HUES64 (cell line): ENCODE measurements at regions not wholly inside any gene's neighbourhood (a gene's known extent, or its start where the extent isn't known, plus 50 kb on each side); places are given as distances from the start of the nearest gene placed in this dataset.

Experiments used
- H3K27ac ChIP-seq: 2 replicates; pipeline ENCODE4 v1.7.0; 2013; ENCODE audit warnings: low read depth, low read length, inconsistent platforms
- H3K27me3 ChIP-seq: 2 replicates; pipeline ENCODE4 v1.6.1; 2013; ENCODE audit warnings: mild to moderate bottlenecking, low read length; ENCODE audit not compliant: insufficient read depth
- H3K36me3 ChIP-seq: 2 replicates; pipeline ENCODE4 v1.6.1; 2013; ENCODE audit warnings: mild to moderate bottlenecking, low read length; ENCODE audit not compliant: insufficient read depth
- H3K4me1 ChIP-seq: 2 replicates; pipeline ENCODE4 v1.6.1; 2013; ENCODE audit warnings: mild to moderate bottlenecking, low read length, moderate library complexity; ENCODE audit not compliant: insufficient read depth
- H3K4me3 ChIP-seq: 2 replicates; pipeline ENCODE4 v1.5.1; 2013; ENCODE audit warnings: mild to moderate bottlenecking, low read length, moderate library complexity
- H3K9ac ChIP-seq: 2 replicates; pipeline ENCODE4 v1.6.1; 2013; ENCODE audit warnings: mild to moderate bottlenecking, low read depth, low read length
- H3K9me3 ChIP-seq: 2 replicates; pipeline ENCODE4 v1.6.1; 2013; ENCODE audit warnings: low read depth, low read length; ENCODE audit not compliant: insufficient read depth
- WGBS: fragments of 150-250, 120-280 bp; methylation state at CpG from one replicate; pipeline ENCODE4 v1.1.7; 2013; ENCODE audit warnings: missing lambda C conversion rate; 5-methylcytosine and 5-hydroxymethylcytosine counted together

DNA sequence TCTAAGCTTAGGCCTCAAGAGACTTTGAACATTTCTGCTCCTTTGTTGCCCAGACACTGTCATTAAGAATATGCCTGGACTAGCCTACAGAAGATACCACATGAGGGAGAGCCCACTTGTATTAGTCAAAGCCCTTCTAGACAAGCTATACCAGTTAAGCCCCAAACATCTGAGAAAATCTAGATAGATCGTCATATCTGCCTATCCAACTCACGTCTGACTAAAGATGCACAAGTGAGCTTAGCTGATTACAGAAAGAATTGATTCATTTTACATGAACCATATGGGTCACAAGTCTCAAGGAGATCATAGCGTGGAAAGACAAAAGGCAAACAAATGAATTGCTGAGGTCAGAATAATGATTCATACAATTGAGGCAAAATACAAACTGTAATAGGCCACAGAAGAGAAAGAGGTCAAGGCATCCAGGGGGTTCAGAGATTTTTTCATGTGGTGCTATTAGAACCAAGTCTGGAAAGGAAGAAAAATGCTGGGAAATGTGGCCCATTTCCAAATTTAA is 1155.5 kb upstream of the TENM4 start:
- H3K27ac ChIP-seq = no peak overlapping the region
- H3K27me3 ChIP-seq = no peaks in the 10 kb centered on the region
- H3K9ac ChIP-seq = no peak overlapping the region
- H3K4me3 ChIP-seq = no peak overlapping the region
- H3K4me1 ChIP-seq = peaks cover 17% of the 10 kb centered on the region; the same call in 1 of the 2 replicates
- no peaks in the 10 kb centered on the region for H3K9me3 ChIP-seq
- 97% methylated on average over 3 of the region's 3 CpGs for WGBS
- no peaks in the 10 kb centered on the region for H3K36me3 ChIP-seq

- Histone ChIP-seq H3K36me3 (no peaks in the 10 kb centered on the region), H3K27me3 (no peaks in the 10 kb centered on the region), H3K9ac (no peak overlapping the region), H3K4me3 (no peak overlapping the region), H3K9me3 (no peaks in the 10 kb centered on the region), H3K27ac (no peak overlapping the region), H3K4me1 (peaks cover 17% of the 10 kb centered on the region; the same call in 1 of the 2 replicates)
- WGBS = 93% methylated on average over 3 of the region's 4 CpGs
These were observed 1154.2 kb upstream of the TENM4 start for GRCh38 chr11:80595011-80595410.

- H3K27ac ChIP-seq = no peak overlapping the region
These were observed 1153.0 kb upstream of the TENM4 start for GRCh38 chr11:80593648-80594374.

DNA sequence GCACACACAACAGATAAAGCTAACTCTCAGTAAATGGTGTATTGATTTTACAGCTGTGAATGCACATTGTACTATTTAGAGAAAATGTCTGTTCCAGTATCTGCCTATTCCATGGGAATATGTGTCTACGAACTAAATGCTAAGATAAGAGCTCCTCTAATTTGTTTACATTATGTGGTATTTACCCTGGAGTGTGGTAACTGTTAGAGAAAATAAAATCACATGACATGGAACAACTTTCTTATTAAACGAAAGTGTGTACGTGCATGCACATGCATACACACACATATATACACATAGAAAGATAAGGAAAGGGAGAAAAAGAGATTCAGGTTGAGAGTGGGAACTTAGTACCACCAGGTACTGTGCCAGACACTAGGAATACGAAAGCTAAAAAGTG is 1151.7 kb upstream of the TENM4 start:
- no peak overlapping the region for H3K27ac ChIP-seq
- no peaks in the 10 kb centered on the region for H3K36me3 ChIP-seq
- peaks cover 17% of the 10 kb centered on the region; the same call in 1 of the 2 replicates for H3K4me1 ChIP-seq
- H3K27me3 ChIP-seq = no peaks in the 10 kb centered on the region
- H3K4me3 ChIP-seq = no peak overlapping the region
- no peaks in the 10 kb centered on the region for H3K9me3 ChIP-seq
- no peak overlapping the region for H3K9ac ChIP-seq
- WGBS = 97% methylated on average over 1 of the region's 4 CpGs

More at GRCh38 chr11:80593648-80594374, 1153.0 kb upstream of the TENM4 start:
- Histone ChIP-seq H3K4me1 (peaks cover 17% of the 10 kb centered on the region; the same call in 1 of the 2 replicates), H3K9ac (no peak overlapping the region), H3K36me3 (no peaks in the 10 kb centered on the region), H3K27me3 (no peaks in the 10 kb centered on the region), H3K9me3 (no peaks in the 10 kb centered on the region), H3K4me3 (no peak overlapping the region)
- 75% methylated on average over 2 of the region's 2 CpGs for WGBS

DNA sequence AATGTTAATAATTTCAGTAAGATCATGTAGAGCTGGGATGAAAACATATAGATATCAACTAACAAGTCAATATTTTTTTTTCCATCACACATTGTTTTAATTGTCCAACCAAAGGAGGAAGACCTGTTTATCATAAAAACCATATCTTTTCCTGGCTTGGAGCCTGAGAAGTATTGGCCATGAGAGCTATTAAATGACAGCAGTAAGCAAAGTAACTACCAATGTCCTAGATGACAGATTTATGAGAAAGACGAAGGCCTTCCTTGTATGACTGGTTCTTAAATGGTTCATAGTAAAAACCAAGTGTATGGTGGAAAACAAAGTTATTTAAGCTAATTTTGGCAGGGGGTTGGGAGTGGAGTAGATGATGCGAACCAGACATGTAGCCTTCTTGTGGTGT is 1147.1 kb upstream of the TENM4 start:
- 95% methylated on average over 2 of the region's 2 CpGs for WGBS
- H3K9ac ChIP-seq = no peak overlapping the region
- H3K36me3 ChIP-seq = no peaks in the 10 kb centered on the region
- no peak overlapping the region for H3K4me3 ChIP-seq
- H3K27me3 ChIP-seq = no peaks in the 10 kb centered on the region
- no peaks in the 10 kb centered on the region for H3K9me3 ChIP-seq
- peaks cover 10% of the 10 kb centered on the region for H3K4me1 ChIP-seq
- no peak overlapping the region for H3K27ac ChIP-seq

DNA sequence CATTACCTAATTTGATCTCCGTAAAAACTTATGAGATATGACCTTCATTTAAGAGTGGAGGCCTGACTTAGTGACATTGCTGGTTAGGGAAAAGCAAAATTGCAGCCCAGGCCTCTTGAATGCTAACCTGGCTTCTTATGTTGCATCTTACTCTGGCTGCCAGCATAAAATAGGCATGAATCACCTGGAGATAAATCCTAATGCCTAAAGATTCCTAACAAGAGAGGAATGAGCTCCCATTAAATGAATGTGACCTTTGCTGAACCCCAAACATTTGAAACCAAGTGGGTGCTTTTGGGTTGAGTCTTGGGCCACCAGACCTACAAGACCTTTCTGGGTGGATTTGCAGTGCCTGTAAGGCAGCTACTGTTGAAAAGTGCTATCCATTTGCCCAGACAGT is 1145.6 kb upstream of the TENM4 start:
- Histone ChIP-seq H3K4me3 (no peak overlapping the region), H3K27ac (no peak overlapping the region), H3K9me3 (no peaks in the 10 kb centered on the region), H3K9ac (no peak overlapping the region), H3K36me3 (no peaks in the 10 kb centered on the region), H3K4me1 (peaks cover 9% of the 10 kb centered on the region), H3K27me3 (no peaks in the 10 kb centered on the region)
- WGBS = 100% methylated on average over 1 of the region's 1 CpG

GRCh38 chr11:80584661-80585060 is 1143.8 kb upstream of the TENM4 start:
- Histone ChIP-seq H3K9me3 (no peaks in the 10 kb centered on the region), H3K4me1 (peaks cover 9% of the 10 kb centered on the region), H3K27ac (no peak overlapping the region), H3K4me3 (no peak overlapping the region), H3K9ac (no peak overlapping the region), H3K36me3 (no peaks in the 10 kb centered on the region), H3K27me3 (no peaks in the 10 kb centered on the region)
- 91% methylated on average over 3 of the region's 3 CpGs for WGBS

DNA sequence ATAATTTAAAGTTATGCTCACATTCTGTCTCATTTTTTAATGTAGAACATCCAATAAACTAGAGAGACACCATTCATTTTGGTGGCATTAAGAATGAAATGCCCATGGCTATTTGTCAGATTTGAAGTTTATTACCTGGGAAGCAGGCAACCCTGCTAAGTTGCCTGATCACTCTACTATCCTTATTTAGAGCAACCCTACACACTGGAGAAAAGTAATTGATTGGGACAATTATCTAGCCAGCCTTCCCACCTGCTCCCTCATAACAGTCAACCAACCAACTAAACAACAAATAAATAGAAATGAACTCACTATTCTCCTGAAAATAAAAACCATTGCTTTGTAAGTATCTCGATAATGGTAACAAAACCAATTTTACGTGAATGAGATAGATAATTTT is 1129.0 kb upstream of the TENM4 start:
- Histone ChIP-seq H3K27me3 (no peaks in the 10 kb centered on the region), H3K4me1 (no peaks in the 10 kb centered on the region), H3K9me3 (peaks cover 11% of the 10 kb centered on the region), H3K27ac (no peak overlapping the region), H3K36me3 (no peaks in the 10 kb centered on the region), H3K4me3 (no peak overlapping the region), H3K9ac (no peak overlapping the region)
- WGBS = 100% methylated on average over 1 of the region's 2 CpGs

- H3K4me3 ChIP-seq = no peak overlapping the region
- H3K27ac ChIP-seq = no peak overlapping the region
- no peaks in the 10 kb centered on the region for H3K27me3 ChIP-seq
- 94% methylated on average over 5 of the region's 5 CpGs for WGBS
- no peaks in the 10 kb centered on the region for H3K9me3 ChIP-seq
- H3K4me1 ChIP-seq = peaks cover 12% of the 10 kb centered on the region; the same call in 1 of the 2 replicates
- no peaks in the 10 kb centered on the region for H3K36me3 ChIP-seq
- no peak overlapping the region for H3K9ac ChIP-seq
These were observed 1124.4 kb upstream of the TENM4 start for GRCh38 chr11:80565231-80565630.

DNA sequence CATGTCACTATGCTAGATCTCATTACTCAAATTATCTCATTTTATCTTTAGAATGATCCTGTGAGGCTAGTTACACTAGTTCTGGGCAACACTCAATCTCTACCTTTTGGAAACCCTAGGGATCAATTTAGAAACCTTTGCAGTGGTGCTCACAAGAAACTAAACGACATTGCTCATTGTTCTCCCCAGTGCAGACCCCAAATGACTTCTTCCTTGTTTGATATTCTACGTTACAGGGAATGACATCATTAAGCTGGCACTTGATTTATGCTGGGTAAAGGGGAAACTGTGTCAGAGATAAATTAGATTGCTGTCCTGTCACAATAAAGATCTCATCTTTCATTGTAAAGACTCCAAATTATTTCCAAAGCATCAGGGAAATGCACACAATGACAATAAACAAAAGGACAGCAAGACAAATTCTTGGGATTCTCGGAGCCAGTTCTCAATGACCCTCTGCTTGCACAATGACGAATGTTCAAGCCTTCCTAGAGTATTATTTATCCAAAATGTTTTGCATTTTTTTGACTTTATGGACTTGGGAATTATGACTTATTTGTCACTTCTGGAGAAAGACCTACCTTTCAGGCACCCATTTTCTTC is 1121.8 kb upstream of the TENM4 start:
- peaks cover 12% of the 10 kb centered on the region; the same call in 1 of the 2 replicates for H3K4me1 ChIP-seq
- H3K36me3 ChIP-seq = no peaks in the 10 kb centered on the region
- no peak overlapping the region for H3K27ac ChIP-seq
- H3K9ac ChIP-seq = no peak overlapping the region
- WGBS = 85% methylated on average over 4 of the region's 4 CpGs
- H3K27me3 ChIP-seq = no peaks in the 10 kb centered on the region
- no peaks in the 10 kb centered on the region for H3K9me3 ChIP-seq
- no peak overlapping the region for H3K4me3 ChIP-seq

GRCh38 chr11:80559942-80560341 is 1119.1 kb upstream of the TENM4 start:
- peaks cover 12% of the 10 kb centered on the region; the same call in 1 of the 2 replicates for H3K4me1 ChIP-seq
- H3K27me3 ChIP-seq = no peaks in the 10 kb centered on the region
- H3K36me3 ChIP-seq = no peaks in the 10 kb centered on the region
- no peak overlapping the region for H3K9ac ChIP-seq
- WGBS = 100% methylated on average over 2 of the region's 2 CpGs
- H3K4me3 ChIP-seq = no peak overlapping the region
- H3K9me3 ChIP-seq = no peaks in the 10 kb centered on the region
- no peak overlapping the region for H3K27ac ChIP-seq
